Fibroblast of lung (primary cell): ENCODE measurements at regions not wholly inside any gene's neighbourhood (a gene's known extent, or its start where the extent isn't known, plus 50 kb on each side); places are given as distances from the start of the nearest gene placed in this dataset.

Experiments
- DNase-seq, 2 donors: peaks; one replicate each; pipeline versions ENCODE4 v3.0.0 to v3.0.0-alpha.2; 2010; ENCODE audit warnings: low read depth in 2 of 2
- H2AFZ ChIP-seq: 2 replicates; pipeline ENCODE4 v1.5.1; 2012; ENCODE audit warnings: low read length, control low read depth, inconsistent platforms
- H3K27ac ChIP-seq: 2 replicates; pipeline ENCODE4 v1.5.1; 2011; ENCODE audit warnings: low read length, control low read depth; ENCODE audit not compliant: insufficient read depth
- H3K27me3 ChIP-seq: 2 replicates; pipeline ENCODE4 v1.5.1; 2011; ENCODE audit warnings: mild to moderate bottlenecking, low read length; ENCODE audit not compliant: control insufficient read depth, insufficient read depth
- H3K36me3 ChIP-seq: 2 replicates; pipeline ENCODE4 v1.5.1; 2011; ENCODE audit warnings: low read length; ENCODE audit not compliant: control insufficient read depth, insufficient read depth
- H3K4me1 ChIP-seq: 2 replicates; pipeline ENCODE4 v1.5.1; 2011; ENCODE audit warnings: low read length; ENCODE audit not compliant: control insufficient read depth, insufficient read depth; ENCODE audit errors: extremely low read depth
- H3K4me2 ChIP-seq: 2 replicates; pipeline ENCODE4 v1.5.1; 2011; ENCODE audit warnings: low read length, control low read depth; ENCODE audit not compliant: insufficient read depth; ENCODE audit errors: extremely low read depth
- H3K4me3 ChIP-seq, 4 experiments: fragments of 200-600 bp in 1 of 4; sonication (generic) in 1 of 4; replicated peaks in 1 of 4; 2 replicates each; pipeline ENCODE4 v1.5.1; 2011 to 2016; ENCODE audit warnings: low read length in 4 of 4, low read depth in 3 of 4, mild to moderate bottlenecking in 3 of 4, control low read depth in 2 of 4, inconsistent platforms in 1 of 4, mixed read lengths in 1 of 4; ENCODE audit not compliant: insufficient read depth in 1 of 4; ENCODE audit errors: control extremely low read depth in 1 of 4
- H3K79me2 ChIP-seq: 2 replicates; pipeline ENCODE4 v1.5.1; 2012; ENCODE audit warnings: mild to moderate bottlenecking, low read length, inconsistent platforms; ENCODE audit not compliant: control insufficient read depth, insufficient read depth
- H3K9ac ChIP-seq: 2 replicates; pipeline ENCODE4 v1.5.1; 2011; ENCODE audit warnings: mild to moderate bottlenecking, low read length, control low read depth; ENCODE audit not compliant: insufficient read depth
- H3K9me3 ChIP-seq: 2 replicates; pipeline ENCODE4 v1.5.1; 2012; ENCODE audit warnings: low read depth, low read length; ENCODE audit not compliant: control insufficient read depth, insufficient read depth
- H4K20me1 ChIP-seq: 2 replicates; pipeline ENCODE4 v1.5.1; 2011; ENCODE audit warnings: low read length; ENCODE audit not compliant: control insufficient read depth, insufficient read depth; ENCODE audit errors: extremely low read depth
- CTCF ChIP-seq, 2 donors: IDR thresholded peaks in 1 of 2; conservative IDR thresholded peaks in 1 of 2; 1 replicate in 1 of 2; 2 replicates in 1 of 2; pipeline ENCODE4 v1.5.1; 2011 to 2012; ENCODE audit warnings: low read length in 2 of 2, control low read depth in 1 of 2, inconsistent platforms in 1 of 2, low read depth in 1 of 2, mild to moderate bottlenecking in 1 of 2
- EZH2 ChIP-seq: IDR thresholded peaks from 2 replicates; pipeline ENCODE4 v1.5.1; 2012; ENCODE audit warnings: low read length, control low read depth, mild to moderate bottlenecking; ENCODE audit errors: missing control alignments

DNA sequence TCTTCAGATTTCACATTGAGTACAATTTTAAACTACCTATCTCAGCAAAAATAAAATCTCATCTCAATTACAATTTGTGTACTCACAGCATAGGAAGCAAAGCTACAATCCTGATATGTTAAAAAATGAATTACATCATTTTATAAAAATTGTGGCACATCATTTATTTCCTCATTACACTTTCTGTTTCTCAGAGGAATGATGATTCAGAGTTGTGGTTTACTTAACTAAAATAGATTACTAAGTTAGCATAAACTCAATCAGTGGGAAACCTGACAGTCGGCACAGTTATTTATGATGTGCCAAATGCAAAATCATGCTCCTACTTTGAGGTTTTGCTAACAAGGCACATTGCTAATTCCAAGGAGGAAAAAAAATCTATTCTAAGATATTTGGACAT, 325.0 kb downstream of the FBXO8 start:
- H3K9ac ChIP-seq = no peak overlapping the region
- H3K79me2 ChIP-seq = no peaks in the 10 kb centered on the region
- H3K4me3 ChIP-seq = no peak overlapping the region
- no peaks in the 10 kb centered on the region for H3K9me3 ChIP-seq
- no peak overlapping the region for H3K27ac ChIP-seq
- no peaks in the 10 kb centered on the region for H4K20me1 ChIP-seq
- no peak overlapping the region for H3K4me2 ChIP-seq
- no peak overlapping the region for H2AFZ ChIP-seq
- no peaks in the 10 kb centered on the region for H3K36me3 ChIP-seq
- TF ChIP-seq CTCF (conservative IDR thresholded peaks at IDR 0.05 in 1 of 2, IDR thresholded peaks at IDR 0.05 in 1 of 2; ENCODE audit: low read depth in 1 of 2, low read length in 2 of 2) (no peak), EZH2 (no peak)
- no peaks in the 10 kb centered on the region for H3K4me1 ChIP-seq
- peak; percentile 47 to 91 for DNase-seq
- no peaks in the 10 kb centered on the region for H3K27me3 ChIP-seq

DNA sequence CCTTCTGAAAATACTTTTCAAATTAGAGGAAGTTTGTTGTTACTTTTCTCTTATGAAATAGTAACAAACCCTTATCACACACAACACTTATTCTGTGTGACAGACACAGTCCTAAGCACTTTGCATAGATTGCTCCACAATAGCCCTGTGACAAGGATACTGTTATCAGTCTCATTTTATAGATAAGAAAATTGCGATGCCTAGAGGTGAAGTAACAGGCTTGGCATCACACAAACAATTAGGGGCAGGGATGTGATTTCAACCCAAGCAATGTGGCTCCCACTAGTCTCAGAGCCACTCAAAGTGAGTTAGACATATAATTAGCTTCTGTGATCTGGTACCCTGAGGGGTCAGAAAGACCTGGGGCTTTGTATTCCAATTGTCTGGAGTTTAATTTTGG, 339.9 kb downstream of the FBXO8 start:
- Histone ChIP-seq H3K9me3 (no peaks in the 10 kb centered on the region), H3K27ac (no peak overlapping the region), H3K4me1 (no peaks in the 10 kb centered on the region), H3K27me3 (no peaks in the 10 kb centered on the region), H3K4me2 (no peak overlapping the region), H2AFZ (no peak overlapping the region), H3K79me2 (no peaks in the 10 kb centered on the region), H3K4me3 (no peak overlapping the region), H4K20me1 (no peaks in the 10 kb centered on the region), H3K36me3 (no peaks in the 10 kb centered on the region), H3K9ac (no peak overlapping the region)
- no peak for DNase-seq
- no peak for TF ChIP-seq EZH2
- TF ChIP-seq CTCF (conservative IDR thresholded peaks at IDR 0.05 in 1 of 2, IDR thresholded peaks at IDR 0.05 in 1 of 2; ENCODE audit: low read depth in 1 of 2, low read length in 2 of 2) = no peak

- no peaks in the 10 kb centered on the region for H3K79me2 ChIP-seq
- no peaks in the 10 kb centered on the region for H3K9me3 ChIP-seq
- H3K4me1 ChIP-seq = no peaks in the 10 kb centered on the region
- TF ChIP-seq EZH2 = no peak
- TF ChIP-seq CTCF (conservative IDR thresholded peaks at IDR 0.05 in 1 of 2, IDR thresholded peaks at IDR 0.05 in 1 of 2; ENCODE audit: low read depth in 1 of 2, low read length in 2 of 2) = no peak
- H3K4me3 ChIP-seq = no peak overlapping the region
- no peaks in the 10 kb centered on the region for H3K27me3 ChIP-seq
- no peak for DNase-seq
- H3K36me3 ChIP-seq = no peaks in the 10 kb centered on the region
- H3K27ac ChIP-seq = no peak overlapping the region
- H3K9ac ChIP-seq = no peak overlapping the region
- no peaks in the 10 kb centered on the region for H4K20me1 ChIP-seq
- H2AFZ ChIP-seq = no peak overlapping the region
- no peak overlapping the region for H3K4me2 ChIP-seq
These were observed 343.3 kb downstream of the FBXO8 start for GRCh38 chr4:173940146-173940545.
